ENCODE measurements at regions not wholly inside any gene's neighbourhood (a gene's known extent, or its start where the extent isn't known, plus 50 kb on each side); places are given as distances from the start of the nearest gene placed in this dataset.

GRCh38 chrX:47723083-47723482 is 64.1 kb upstream of the UXT start:
- TF ChIP-seq POLR2AphosphoS5 (IDR thresholded peaks at IDR 0.05; ENCODE audit: low read depth, low read length) (no peak), SPI1 (IDR thresholded peaks at IDR 0.05; ENCODE audit: low read depth, low read length) (no peak), POLR2A (IDR thresholded peaks at IDR 0.05; ENCODE audit: low read depth, low read length) (no peak), TAF1 (IDR thresholded peaks at IDR 0.05; ENCODE audit: low read depth, low read length) (no peak), PAX5 (IDR thresholded peaks at IDR 0.05; ENCODE audit: insufficient read depth, low read length, severe bottlenecking) (no peak), POU2F2 (IDR thresholded peaks at IDR 0.05; ENCODE audit: low read depth, low read length) (no peak)

Measured in GM12891 (cell line).